ENCODE measurements at regions not wholly inside any gene's neighbourhood (a gene's known extent, or its start where the extent isn't known, plus 50 kb on each side); places are given as distances from the start of the nearest gene placed in this dataset.

DNA sequence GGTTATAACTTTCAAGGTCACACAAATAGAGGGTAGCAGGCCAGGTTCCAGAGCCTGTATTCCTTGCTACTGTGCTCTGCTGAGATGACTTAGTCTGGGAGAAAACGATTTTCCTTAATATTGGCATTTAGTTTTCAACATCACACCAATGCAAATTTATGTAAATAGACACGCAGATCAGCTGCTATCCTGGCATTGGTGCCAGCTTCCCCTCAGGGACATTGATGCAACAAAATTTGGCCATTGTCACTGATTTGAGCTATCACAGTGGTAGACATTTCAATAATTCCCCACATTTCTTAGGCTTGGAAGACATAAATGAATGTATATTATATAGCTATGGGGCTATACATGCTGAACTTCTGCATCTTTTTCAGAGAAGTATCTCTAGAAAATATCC lies 71.6 kb upstream of the ASTN2 start:
- TF ChIP-seq POLR2A (IDR thresholded peaks at IDR 0.05) (no peak), POLR2AphosphoS5 (IDR thresholded peaks at IDR 0.05) (no peak)
- TF ChIP-seq, protein P1, sequence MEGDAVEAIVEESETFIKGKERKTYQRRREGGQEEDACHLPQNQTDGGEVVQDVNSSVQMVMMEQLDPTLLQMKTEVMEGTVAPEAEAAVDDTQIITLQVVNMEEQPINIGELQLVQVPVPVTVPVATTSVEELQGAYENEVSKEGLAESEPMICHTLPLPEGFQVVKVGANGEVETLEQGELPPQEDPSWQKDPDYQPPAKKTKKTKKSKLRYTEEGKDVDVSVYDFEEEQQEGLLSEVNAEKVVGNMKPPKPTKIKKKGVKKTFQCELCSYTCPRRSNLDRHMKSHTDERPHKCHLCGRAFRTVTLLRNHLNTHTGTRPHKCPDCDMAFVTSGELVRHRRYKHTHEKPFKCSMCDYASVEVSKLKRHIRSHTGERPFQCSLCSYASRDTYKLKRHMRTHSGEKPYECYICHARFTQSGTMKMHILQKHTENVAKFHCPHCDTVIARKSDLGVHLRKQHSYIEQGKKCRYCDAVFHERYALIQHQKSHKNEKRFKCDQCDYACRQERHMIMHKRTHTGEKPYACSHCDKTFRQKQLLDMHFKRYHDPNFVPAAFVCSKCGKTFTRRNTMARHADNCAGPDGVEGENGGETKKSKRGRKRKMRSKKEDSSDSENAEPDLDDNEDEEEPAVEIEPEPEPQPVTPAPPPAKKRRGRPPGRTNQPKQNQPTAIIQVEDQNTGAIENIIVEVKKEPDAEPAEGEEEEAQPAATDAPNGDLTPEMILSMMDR (IDR thresholded peaks at IDR 0.05): no peak
